Breast epithelium (tissue), 3 donors: ENCODE measurements at regions not wholly inside any gene's neighbourhood (a gene's known extent, or its start where the extent isn't known, plus 50 kb on each side); places are given as distances from the start of the nearest gene placed in this dataset.

Experiments
- CTCF ChIP-seq, 3 donors: fragments of 450-650 bp; IDR thresholded peaks; one replicate each; pipeline ENCODE4 v1.5.1; 2016 to 2017; ENCODE audit warnings: antibody characterized with exemption in 3 of 3, mild to moderate bottlenecking in 3 of 3, moderate library complexity in 3 of 3
- POLR2A ChIP-seq: fragments of 450-650 bp; IDR thresholded peaks from one replicate; pipeline ENCODE4 v1.6.1; 2016; ENCODE audit warnings: antibody characterized with exemption, mild to moderate bottlenecking, moderate library complexity
- POLR2AphosphoS5 ChIP-seq, 3 donors: sonication (generic); formaldehyde crosslinking; IDR thresholded peaks; one replicate each; pipeline ENCODE4 v1.6.1; 2017; ENCODE audit warnings: antibody characterized with exemption in 3 of 3

- no peak for TF ChIP-seq POLR2A
- no peak for TF ChIP-seq CTCF (IDR thresholded peaks at IDR 0.05)
- TF ChIP-seq POLR2AphosphoS5 (IDR thresholded peaks at IDR 0.05) = no peak
Observed at GRCh38 chr19:32201636-32202051, 143.8 kb upstream of the ZNF507 start.
